Ovary (tissue), 7 donors: ENCODE measurements at regions not wholly inside any gene's neighbourhood (a gene's known extent, or its start where the extent isn't known, plus 50 kb on each side); places are given as distances from the start of the nearest gene placed in this dataset.

Experiments
- DNase-seq, 5 donors: peaks; one replicate each; pipeline ENCODE4 v3.0.0-alpha.2; 2019 to 2020
- H3K27ac ChIP-seq, 2 donors: fragments of 200-600 bp; one replicate each; pipeline versions ENCODE4 v1.5.1 to v1.8.0; 2019 to 2022
- H3K27me3 ChIP-seq: fragments of 200-600 bp; one replicate; pipeline ENCODE4 v1.8.0; 2022
- H3K36me3 ChIP-seq: fragments of 200-600 bp; sonication (generic); one replicate; pipeline ENCODE4 v1.5.1; 2019
- H3K4me1 ChIP-seq: one replicate; pipeline ENCODE4 v1.8.1; 2013; ENCODE audit warnings: mild to moderate bottlenecking, moderate library complexity; ENCODE audit not compliant: insufficient read depth
- H3K4me3 ChIP-seq: fragments of 200-600 bp; sonication (generic); one replicate; pipeline ENCODE4 v1.5.1; 2017
- H3K9me3 ChIP-seq, 2 donors: fragments of 200-600 bp in 1 of 2; sonication (generic) in 1 of 2; one replicate each; pipeline versions ENCODE4 v1.5.1 to v1.8.1; 2013 to 2019; ENCODE audit warnings: mild to moderate bottlenecking in 1 of 2, moderate library complexity in 1 of 2
- EP300 ChIP-seq: sonication (generic); formaldehyde crosslinking; IDR thresholded peaks from one replicate; pipeline ENCODE4 v1.6.1; 2017; ENCODE audit warnings: antibody characterized with exemption
- POLR2A ChIP-seq: fragments of 450-650 bp; IDR thresholded peaks from one replicate; pipeline ENCODE4 v1.6.1; 2017; ENCODE audit warnings: antibody characterized with exemption, mild to moderate bottlenecking, moderate library complexity
- WGBS, 3 donors: extraction: QIAGEN DNeasy Blood & Tissue Kit in 1 of 3; methylation state at CpG; one replicate each; pipeline versions ENCODE4 v1.1.5 to v1.1.7; 2013 to 2017; 5-methylcytosine and 5-hydroxymethylcytosine counted together
- intact Hi-C, 4 donors: fragments of 100-400 bp; cut with DNase I; formaldehyde crosslinking; loops; one replicate each; pipeline versions ENCODE4 v1.11.0 to v1.15.1; 2022 to 2023
- TF ChIP-seq, protein P1 (sequence below), 3 donors: fragments of 450-650 bp in 2 of 3; fragments of 200-600 bp in 1 of 3; IDR thresholded peaks; one replicate each; pipeline versions ENCODE4 v1.5.1 to v1.8.0; 2016 to 2022; ENCODE audit warnings: antibody characterized with exemption in 3 of 3, mild to moderate bottlenecking in 1 of 3
- donor health status: DM: no; HTN: no; CAD: no; lungs with moderate emphysema.
- donor health status: DM: no; HTN: no; CAD: no.
- donor health status: Bipolar disorder and iron deficiency.
- donor health status: DM: no; HTN: no; CAD: no.
- donor health status: DM: yes; HTN: yes; CAD: no.

DNA sequence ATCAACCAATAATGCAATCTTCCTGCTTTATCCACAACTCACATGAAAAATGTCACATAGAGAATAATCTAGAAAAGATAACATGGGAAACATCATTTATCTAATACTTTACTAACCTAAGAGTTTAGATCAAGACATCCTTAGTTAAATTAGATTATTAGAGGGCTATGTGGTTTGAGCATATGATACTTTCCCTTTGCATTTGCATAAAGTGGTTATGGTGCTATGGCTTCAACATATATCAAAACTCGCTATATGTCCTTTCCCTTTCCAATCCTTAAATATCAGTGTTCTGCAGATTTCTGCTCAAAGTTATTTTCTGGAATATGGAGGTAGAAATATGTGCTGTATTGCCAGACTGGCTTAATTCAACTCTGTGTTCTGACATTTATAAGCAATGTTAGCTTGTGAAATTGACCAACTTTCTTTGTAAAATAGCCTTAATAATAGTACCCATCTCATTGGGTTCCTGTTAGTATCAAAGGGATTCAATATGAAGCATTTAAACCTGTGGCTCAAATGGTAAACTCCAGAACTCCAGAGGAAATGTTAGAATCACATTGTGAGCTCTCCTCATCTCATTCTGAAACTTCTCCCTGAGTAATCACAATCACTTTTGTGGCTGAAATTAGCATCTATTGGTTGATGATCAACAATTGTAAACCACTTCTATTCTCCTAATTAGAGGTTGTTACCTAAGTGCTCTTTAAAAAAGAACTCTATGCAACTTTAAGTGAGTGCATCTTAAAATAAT, 1089.9 kb upstream of the SLC39A10 start:
- no peaks in the 10 kb centered on the region for H3K4me1 ChIP-seq
- H3K27ac ChIP-seq = no peak overlapping the region
- TF ChIP-seq EP300 (no peak), POLR2A (no peak)
- TF ChIP-seq, protein P1, sequence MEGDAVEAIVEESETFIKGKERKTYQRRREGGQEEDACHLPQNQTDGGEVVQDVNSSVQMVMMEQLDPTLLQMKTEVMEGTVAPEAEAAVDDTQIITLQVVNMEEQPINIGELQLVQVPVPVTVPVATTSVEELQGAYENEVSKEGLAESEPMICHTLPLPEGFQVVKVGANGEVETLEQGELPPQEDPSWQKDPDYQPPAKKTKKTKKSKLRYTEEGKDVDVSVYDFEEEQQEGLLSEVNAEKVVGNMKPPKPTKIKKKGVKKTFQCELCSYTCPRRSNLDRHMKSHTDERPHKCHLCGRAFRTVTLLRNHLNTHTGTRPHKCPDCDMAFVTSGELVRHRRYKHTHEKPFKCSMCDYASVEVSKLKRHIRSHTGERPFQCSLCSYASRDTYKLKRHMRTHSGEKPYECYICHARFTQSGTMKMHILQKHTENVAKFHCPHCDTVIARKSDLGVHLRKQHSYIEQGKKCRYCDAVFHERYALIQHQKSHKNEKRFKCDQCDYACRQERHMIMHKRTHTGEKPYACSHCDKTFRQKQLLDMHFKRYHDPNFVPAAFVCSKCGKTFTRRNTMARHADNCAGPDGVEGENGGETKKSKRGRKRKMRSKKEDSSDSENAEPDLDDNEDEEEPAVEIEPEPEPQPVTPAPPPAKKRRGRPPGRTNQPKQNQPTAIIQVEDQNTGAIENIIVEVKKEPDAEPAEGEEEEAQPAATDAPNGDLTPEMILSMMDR (IDR thresholded peaks at IDR 0.05) = no peak
- WGBS, 3 donors = 92 to 100% (median 93%) methylated on average over 1 of the region's 1 CpG
- H3K36me3 ChIP-seq = no peaks in the 10 kb centered on the region
- no peak overlapping the region for H3K4me3 ChIP-seq
- intact Hi-C loops = no loop called here
- no peak for DNase-seq
- H3K9me3 ChIP-seq = no peaks in the 10 kb centered on the region
- no peaks in the 10 kb centered on the region for H3K27me3 ChIP-seq

DNA sequence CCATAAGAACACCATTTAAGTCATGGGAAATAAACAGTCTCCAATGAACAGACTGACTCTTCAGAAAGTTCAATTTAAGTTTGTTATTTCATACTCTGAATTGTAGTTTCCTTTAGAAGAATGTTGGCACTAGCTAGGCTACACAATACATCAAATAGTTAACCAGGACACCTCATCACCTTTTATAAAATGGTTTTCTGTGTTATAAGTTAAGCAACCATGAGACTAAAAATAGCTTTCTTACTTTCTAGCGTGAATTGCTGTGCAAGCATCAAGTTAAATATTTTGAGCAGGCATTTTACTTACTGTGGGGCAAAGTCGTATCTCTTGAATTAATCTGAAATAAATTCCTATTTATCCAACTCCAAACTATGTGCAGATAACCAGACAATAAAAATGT, 1092.6 kb upstream of the SLC39A10 start:
- WGBS, 3 donors = 48 to 52% (median 51%) methylated on average over 2 of the region's 2 CpGs
- TF ChIP-seq POLR2A (no peak), EP300 (no peak)
- TF ChIP-seq, protein P1 (IDR thresholded peaks at IDR 0.05) = no peak
- no peaks in the 10 kb centered on the region for H3K27me3 ChIP-seq
- no peaks in the 10 kb centered on the region for H3K9me3 ChIP-seq
- DNase-seq = no peak
- no peak overlapping the region for H3K27ac ChIP-seq
- no peak overlapping the region for H3K4me3 ChIP-seq
- H3K36me3 ChIP-seq = no peaks in the 10 kb centered on the region
- intact Hi-C loops = no loop called here
- no peaks in the 10 kb centered on the region for H3K4me1 ChIP-seq

DNA sequence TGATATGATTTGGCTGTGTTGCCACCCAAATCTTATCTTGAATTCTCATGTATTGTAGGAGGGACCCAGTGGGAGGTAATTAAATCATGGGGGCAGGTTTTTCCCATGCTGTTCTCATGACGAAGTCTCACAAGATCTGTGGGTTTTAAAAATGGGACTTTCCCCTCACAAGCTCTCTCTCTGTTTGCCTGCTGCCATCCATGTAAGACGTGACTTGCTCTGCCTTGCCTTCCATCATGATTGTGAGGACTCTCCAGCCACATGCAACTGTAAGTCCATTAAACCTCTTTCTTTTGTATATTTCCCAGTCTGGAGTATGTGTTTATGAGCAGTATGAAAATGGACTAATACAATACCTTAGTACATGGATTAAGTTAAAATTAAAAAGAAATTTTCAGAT, 1094.7 kb upstream of the SLC39A10 start:
- no peak for DNase-seq
- H3K27ac ChIP-seq = no peak overlapping the region
- TF ChIP-seq EP300 = no peak
- no peak for TF ChIP-seq POLR2A
- TF ChIP-seq, protein P1 (IDR thresholded peaks at IDR 0.05) = no peak
- H3K27me3 ChIP-seq = no peaks in the 10 kb centered on the region
- WGBS, 3 donors = 92 to 95% (median 95%) methylated on average over 2 of the region's 2 CpGs
- no peaks in the 10 kb centered on the region for H3K36me3 ChIP-seq
- H3K4me1 ChIP-seq = no peaks in the 10 kb centered on the region
- no peaks in the 10 kb centered on the region for H3K9me3 ChIP-seq
- intact Hi-C loops = no loop called here
- H3K4me3 ChIP-seq = no peak overlapping the region

DNA sequence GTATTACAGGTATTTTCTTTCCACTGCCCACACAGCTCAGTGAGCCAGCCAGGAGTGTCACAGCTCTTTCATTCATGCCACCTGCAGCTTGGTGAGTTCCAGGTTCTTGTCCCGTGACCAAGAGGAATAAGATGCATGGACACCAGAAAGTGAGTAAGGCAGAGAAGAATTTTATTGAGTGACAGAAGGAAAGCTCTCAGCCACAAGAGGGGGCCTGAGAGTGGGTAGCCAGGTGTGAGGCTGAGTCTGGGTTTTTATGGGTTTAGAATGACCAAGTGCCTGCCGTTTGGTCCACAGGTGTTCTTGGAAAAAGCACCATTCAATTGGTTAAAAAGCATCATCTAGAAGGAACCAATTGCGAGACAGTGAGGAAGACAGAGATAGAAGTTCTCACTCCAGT, 1097.1 kb upstream of the SLC39A10 start:
- Histone ChIP-seq H3K36me3 (no peaks in the 10 kb centered on the region), H3K4me3 (no peak overlapping the region), H3K4me1 (no peaks in the 10 kb centered on the region), H3K27ac (no peak overlapping the region), H3K27me3 (no peaks in the 10 kb centered on the region), H3K9me3 (no peaks in the 10 kb centered on the region)
- 84 to 92% (median 89%) methylated on average over 3 of the region's 3 CpGs for WGBS, 3 donors
- TF ChIP-seq, protein P1 (IDR thresholded peaks at IDR 0.05) = no peak
- TF ChIP-seq EP300 = no peak
- no peak for TF ChIP-seq POLR2A
- no peak for DNase-seq
- intact Hi-C loops = no loop called here
